ENCODE measurements at regions not wholly inside any gene's neighbourhood (a gene's known extent, or its start where the extent isn't known, plus 50 kb on each side); places are given as distances from the start of the nearest gene placed in this dataset.
"Not testable (repeated sequence)": the region's sequence is repeated elsewhere in the genome, so short reads cannot be mapped to it uniquely, and the experiment has no call there.

DNA sequence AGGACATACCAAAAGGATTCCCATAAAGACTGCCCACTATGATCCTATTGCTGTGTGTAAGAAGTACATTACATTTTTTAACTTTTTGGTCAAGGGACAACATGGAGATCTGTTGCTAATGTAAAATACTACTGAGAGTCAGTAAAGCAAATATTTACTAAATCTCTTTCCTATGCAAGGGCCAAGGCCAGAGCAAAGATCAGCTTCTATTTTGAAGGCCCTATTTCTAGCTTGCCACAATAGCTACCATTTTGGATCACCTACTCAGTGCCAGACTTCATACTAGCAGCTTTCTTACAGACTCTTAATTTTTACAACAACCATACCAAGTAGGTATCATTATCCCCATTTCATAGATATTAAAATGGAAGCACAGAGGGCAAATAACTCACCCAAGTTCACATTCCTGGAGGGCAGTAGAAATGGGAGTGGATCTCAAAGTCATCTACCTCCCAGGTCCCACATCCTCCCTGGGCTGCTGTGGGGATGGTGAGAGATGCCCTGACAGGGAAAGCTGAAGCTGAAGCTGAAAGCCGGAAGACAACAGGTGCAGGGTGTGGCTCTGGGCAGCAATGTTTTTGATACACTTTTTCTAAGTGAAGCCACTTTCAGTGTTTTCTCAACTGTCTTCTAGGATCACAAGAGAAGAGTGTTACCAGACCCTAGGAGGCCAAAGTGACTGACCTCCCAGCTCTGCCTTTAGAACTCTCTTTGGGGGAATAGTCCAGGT is 321.2 kb downstream of the UBE3D start:
- no peak for DNase-seq

DNA sequence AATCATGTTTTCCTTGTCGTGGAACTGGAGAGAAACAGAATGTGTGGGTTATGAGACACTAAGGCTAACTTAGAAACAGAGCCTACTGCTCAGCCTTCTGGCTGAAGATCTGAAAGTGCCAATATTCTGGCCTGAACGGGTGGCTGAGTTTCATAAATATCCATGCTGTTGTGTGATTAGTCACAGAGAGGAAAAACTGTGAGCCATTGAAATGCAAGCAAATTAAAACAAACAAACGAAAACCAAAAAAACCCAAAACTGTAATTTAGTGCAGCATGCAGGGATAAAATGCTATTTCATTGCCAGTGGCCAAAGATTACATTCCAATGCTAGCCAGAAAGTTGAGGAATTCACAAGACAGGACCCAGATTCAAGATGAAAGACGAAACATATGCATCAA is 315.1 kb downstream of the UBE3D start:
- no peak for DNase-seq

DNA sequence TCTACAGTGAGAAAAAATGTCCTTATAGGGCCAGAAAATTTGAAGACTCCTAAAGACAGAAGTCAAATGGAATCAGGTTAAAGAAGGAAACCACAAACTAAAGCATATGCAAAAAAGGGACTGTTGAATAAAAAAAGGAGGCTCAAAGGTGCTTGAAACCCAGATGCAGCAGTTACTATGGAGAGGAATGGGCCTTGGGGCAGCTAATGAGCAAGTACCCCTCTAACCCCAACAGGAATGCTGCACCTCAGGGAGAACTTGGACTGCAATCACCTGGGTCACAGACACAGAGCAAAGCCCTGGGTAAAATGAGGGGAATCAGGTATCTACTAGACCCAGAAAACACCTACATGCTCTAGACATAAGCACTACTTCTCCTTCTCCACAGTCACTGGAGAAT is 313.9 kb downstream of the UBE3D start:
- no peak for DNase-seq

- no peak for DNase-seq
Observed at GRCh38 chr6:82761674-82762345, 303.8 kb downstream of the UBE3D start.

DNA sequence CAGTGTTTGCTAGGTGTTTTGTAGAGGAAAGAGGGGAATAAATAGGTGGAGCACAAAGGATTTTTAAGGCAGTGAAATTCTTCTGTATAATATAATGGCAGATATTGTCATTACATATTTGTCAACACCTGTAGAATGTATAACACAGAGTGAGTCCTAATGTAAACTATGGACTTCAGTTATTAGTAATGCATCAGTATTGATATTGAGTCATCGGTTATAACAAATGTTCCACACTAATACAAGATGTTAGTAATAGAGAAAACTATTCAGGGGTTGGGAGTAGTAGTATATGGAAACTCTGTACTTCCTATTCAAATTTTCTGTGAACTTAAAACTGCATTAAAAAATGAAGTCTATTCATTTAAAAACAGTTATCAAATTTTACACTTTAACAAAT is 299.2 kb downstream of the UBE3D start:
- no peak for DNase-seq

GRCh38 chr6:82767037-82767436 is 298.6 kb downstream of the UBE3D start:
- DNase-seq, result no peak

GRCh38 chr6:82767447-82767846 is 298.2 kb downstream of the UBE3D start:
- no peak for DNase-seq

GRCh38 chr6:82772851-82773717 is 292.6 kb downstream of the UBE3D start:
- no peak for DNase-seq

DNA sequence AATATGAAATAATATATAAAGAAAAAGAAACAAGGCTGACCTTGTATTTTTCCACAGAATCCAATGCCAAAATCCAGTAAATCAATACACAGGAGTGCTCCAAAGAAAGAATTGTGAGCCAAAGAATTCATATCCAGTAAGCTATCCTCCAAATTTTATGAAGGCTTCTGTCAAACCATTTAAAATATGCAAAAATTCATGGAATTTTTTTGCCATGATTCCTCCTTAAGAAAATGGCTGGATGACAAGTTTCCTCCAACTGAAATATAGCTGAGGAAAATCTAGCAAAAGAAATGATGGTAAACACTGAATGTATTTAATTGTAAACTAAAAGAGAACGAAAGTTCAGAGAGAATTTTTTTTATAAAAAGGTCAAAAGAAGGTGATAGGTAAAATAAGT is 290.3 kb downstream of the UBE3D start:
- no peak for DNase-seq

DNA sequence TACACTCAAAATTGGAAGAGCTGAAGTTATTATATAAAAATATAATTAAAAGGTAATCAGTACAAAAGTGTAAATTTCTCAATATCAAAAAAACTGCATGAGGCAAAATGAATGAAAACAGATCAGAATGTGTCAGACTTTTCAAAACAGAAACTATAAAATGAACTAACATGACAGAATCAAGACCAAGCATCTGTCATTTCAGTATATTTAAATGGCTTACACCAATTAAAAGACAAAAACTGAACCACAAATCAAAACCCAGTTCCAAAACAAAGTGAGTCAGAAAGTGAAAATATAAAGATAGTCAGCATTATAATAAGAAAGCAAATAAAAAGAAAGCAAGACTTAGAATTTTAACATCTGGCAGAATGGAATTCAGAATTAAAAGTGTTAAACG is 289.7 kb downstream of the UBE3D start:
- DNase-seq, result no peak

DNA sequence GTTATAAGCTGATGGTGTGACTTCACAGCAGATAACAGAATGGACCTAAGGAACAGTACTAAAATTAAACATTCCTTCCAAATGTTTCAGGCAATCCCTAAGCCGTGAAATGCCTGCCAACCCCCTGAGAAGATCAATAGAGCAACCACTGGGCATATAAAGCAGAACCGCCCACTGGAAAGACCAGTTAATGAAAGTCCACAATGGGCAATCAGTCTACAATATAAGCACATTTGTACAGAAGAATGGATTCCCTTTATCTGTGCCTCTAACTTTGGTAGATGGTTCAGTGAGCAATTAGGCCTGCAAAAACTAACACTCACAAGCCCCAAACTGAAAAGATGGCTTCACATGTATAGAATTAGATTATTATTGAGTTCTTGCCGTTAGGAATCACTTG is 286.6 kb downstream of the UBE3D start:
- no peak for DNase-seq

GRCh38 chr6:82780334-82780733 is 285.3 kb downstream of the UBE3D start:
- DNase-seq, result no peak

DNA sequence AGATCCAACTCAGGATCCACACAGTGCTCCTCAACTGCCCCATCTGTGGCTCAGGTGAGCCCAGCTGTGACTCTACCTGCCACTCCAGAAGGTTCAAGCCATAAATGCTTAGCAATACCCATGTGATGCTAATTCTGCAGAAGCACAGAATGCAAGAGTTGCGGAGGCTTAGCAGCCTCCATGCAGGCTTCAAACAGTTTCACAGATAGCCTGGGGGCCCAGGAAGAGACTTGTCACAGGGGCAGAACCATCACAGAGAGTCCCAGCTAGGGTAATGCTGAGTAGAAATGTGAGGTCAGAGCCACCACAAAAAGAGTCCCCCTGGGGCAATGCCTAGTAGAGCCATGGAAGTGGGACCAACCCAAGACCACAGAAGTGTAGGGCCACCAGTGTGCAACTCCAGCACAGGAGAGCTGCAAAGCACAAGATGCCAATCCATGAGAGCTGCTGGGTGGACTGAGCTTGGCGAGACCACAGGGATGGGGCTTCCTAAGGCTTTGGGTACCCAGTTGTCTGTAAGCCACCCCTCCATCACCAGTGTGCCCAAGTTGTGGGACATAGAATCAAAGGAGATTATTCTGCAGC is 283.9 kb downstream of the UBE3D start:
- DNase-seq, result no peak

DNA sequence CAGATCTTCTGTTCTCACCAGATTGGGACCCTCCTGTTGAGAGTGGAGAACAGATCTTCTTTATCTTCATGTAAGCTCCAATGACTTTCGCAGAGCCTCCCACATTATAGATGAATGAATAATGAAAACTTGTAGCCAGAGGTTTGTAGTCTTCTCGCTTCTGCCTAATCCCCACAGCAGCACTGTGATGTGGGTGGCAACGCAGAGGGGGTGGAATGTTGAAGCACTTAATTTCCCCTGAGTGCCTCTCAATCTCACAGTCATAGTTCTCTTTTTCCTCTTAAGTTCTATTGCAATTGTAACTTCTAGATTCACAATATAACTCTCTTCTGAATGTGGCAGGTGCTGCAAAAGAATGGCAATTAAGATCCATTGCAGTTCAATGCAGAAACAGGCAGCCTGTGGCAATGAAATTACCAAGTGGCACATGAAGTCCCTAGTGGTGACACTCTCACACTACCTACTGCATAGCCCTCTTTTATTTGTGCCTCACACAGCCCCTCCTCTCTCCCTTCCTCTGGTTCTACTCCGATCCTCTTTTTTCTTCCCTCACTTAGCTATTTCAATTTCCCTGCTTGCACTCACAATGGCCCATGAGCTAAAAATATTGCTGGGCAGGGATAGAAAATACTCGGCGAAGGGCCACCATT is 281.9 kb downstream of the UBE3D start:
- no peak for DNase-seq

DNA sequence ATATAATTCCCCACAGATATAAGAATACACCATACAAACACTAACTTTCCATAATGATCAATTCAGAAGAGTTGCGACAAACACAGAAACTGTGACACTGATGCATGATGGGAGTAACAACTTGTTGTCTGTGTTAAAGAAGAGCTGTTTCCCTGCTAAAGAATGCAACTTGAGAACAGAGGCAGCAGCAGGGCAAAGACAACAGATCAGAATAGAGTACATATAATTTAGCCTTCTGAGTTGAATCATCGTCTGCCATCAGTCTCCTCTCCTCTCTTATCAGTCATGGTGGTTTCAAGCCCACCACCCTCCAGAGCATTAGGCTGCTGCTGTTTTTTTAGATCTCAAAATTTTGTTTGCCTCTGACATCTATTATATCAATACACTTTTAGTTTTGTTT is 280.4 kb downstream of the UBE3D start:
- DNase-seq, result no peak

- DNase-seq, result no peak
Observed at GRCh38 chr6:82786248-82786647, 279.4 kb downstream of the UBE3D start.

- no peak for DNase-seq
Observed at GRCh38 chr6:82795940-82796339, 269.7 kb downstream of the UBE3D start.

DNA sequence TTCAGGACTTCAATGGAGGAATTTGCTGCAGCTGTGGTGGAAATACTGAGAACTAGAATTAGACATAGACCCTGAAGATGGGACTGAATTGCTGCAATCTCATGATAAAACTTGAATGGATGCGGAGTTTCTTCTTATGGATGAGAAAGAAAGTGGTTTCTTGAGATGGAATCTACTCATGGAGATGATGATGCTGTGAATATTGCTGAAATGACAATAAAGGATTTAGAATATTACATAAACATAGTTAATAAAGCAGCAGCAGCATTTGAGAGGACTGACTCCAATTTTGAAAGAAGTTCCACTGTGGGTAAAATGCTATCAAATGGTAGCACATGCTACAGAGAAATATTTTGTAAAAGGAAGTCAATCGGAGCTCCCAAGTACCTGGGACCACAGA is 264.6 kb downstream of the UBE3D start:
- DNase-seq, result no peak

GRCh38 chr6:82816243-82816642 is 249.4 kb downstream of the UBE3D start:
- DNase-seq, result not testable (repeated sequence)

DNA sequence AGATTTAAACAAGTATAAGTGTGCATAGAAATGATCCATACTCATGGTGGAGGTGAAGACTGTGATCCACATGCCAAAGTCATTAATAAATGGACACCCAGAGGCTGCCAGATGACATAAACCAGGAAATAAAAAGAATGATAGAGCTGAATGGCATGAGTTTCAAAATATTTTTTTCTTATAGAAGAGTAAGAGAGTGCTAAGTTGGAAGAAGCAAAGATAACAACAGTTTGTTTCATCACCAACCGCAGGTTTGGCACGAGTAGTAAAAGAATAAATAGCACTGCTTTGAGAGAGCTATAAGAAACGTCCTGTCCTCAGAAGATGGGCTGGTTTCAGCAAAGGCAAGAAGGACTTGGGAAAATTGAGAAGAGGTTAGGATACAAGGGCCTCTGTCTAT is 246.9 kb downstream of the UBE3D start:
- DNase-seq, result no peak

DNA sequence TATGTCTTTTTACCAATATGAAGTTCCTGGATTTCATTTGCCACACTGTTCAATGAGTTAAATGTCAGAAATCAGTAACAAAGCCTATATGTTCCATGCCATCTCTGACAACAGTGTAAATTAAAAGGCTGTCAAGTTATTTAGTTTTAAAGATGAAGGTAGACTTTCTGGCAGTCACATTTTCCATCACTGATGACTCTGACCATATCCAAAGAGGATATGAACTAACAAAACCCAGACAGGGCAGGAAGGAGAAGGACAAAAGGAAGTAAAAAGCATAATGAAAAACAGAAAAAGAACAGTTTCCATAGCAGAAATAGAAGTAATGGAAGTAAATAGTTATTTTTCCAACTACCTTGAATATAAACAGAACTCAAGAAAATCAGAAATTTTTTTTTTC is 242.3 kb downstream of the UBE3D start:
- no peak for DNase-seq

GRCh38 chr6:82832811-82833210 is 232.8 kb downstream of the UBE3D start:
- DNase-seq, result no peak

- DNase-seq, result no peak
Observed at GRCh38 chr6:82833481-82833880, 232.2 kb downstream of the UBE3D start.
